H9 (cell line): ENCODE measurements at regions not wholly inside any gene's neighbourhood (a gene's known extent, or its start where the extent isn't known, plus 50 kb on each side); places are given as distances from the start of the nearest gene placed in this dataset.

Source experiments
- DNase-seq: peaks from one replicate; pipeline ENCODE4 v3.0.0-alpha.2; 2017
- H2AFZ ChIP-seq: one replicate; pipeline ENCODE4 v1.6.1; 2013; ENCODE audit warnings: mild to moderate bottlenecking, low read length, control low read depth, moderate library complexity
- H2AK5ac ChIP-seq: 2 replicates; pipeline ENCODE4 v1.6.1; 2013; ENCODE audit warnings: low read length, control low read depth, mixed read lengths; ENCODE audit not compliant: insufficient read length
- H2BK120ac ChIP-seq: one replicate; pipeline ENCODE4 v1.6.1; 2013; ENCODE audit warnings: low read depth, mild to moderate bottlenecking, low read length, control low read depth, inconsistent platforms; ENCODE audit not compliant: poor library complexity, severe bottlenecking
- H2BK12ac ChIP-seq: 2 replicates; pipeline ENCODE4 v1.6.1; 2013; ENCODE audit warnings: low read length, control low read depth, mixed read lengths, low read depth; ENCODE audit not compliant: insufficient read length
- H2BK15ac ChIP-seq: 2 replicates; pipeline ENCODE4 v1.6.1; 2013; ENCODE audit warnings: low read depth, low read length, control low read depth
- H2BK20ac ChIP-seq: one replicate; pipeline ENCODE4 v1.6.1; 2013; ENCODE audit warnings: low read depth, mild to moderate bottlenecking, low read length, control low read depth, inconsistent platforms; ENCODE audit not compliant: poor library complexity, severe bottlenecking
- H2BK5ac ChIP-seq: 2 replicates; pipeline ENCODE4 v1.6.1; 2013; ENCODE audit warnings: low read length, control low read depth, mixed read lengths; ENCODE audit not compliant: insufficient read length
- H3K14ac ChIP-seq: 2 replicates; pipeline ENCODE4 v1.6.1; 2013; ENCODE audit warnings: low read length, control low read depth; ENCODE audit not compliant: insufficient read depth
- H3K18ac ChIP-seq: 2 replicates; pipeline ENCODE4 v1.6.1; 2013; ENCODE audit warnings: low read depth, mild to moderate bottlenecking, mixed read lengths, low read length, control low read depth; ENCODE audit not compliant: insufficient read length
- H3K23ac ChIP-seq: 2 replicates; pipeline ENCODE4 v1.6.1; 2013; ENCODE audit warnings: low read length, control low read depth, mixed read lengths, low read depth; ENCODE audit not compliant: insufficient read length
- H3K23me2 ChIP-seq: 2 replicates; pipeline ENCODE4 v1.6.1; 2013; ENCODE audit warnings: low read depth, mild to moderate bottlenecking, mixed read lengths, low read length, control low read depth; ENCODE audit not compliant: insufficient read length, poor library complexity, severe bottlenecking
- H3K27ac ChIP-seq: 2 replicates; pipeline ENCODE4 v1.5.1; 2013; ENCODE audit warnings: low read length, control low read depth, mixed read lengths, low read depth; ENCODE audit not compliant: insufficient read length
- H3K27me3 ChIP-seq: 2 replicates; pipeline ENCODE4 v1.6.1; 2013; ENCODE audit warnings: low read length, control low read depth, inconsistent platforms; ENCODE audit not compliant: insufficient read depth
- H3K4ac ChIP-seq: 2 replicates; pipeline ENCODE4 v1.6.1; 2013; ENCODE audit warnings: low read depth, mild to moderate bottlenecking, control low read depth, inconsistent platforms, low read length, moderate library complexity
- H3K4me1 ChIP-seq: 2 replicates; pipeline ENCODE4 v1.6.1; 2013; ENCODE audit warnings: low read length, control low read depth, inconsistent platforms; ENCODE audit not compliant: insufficient read depth
- H3K4me2 ChIP-seq: 2 replicates; pipeline ENCODE4 v1.6.1; 2013; ENCODE audit warnings: low read length, control low read depth, mixed read lengths; ENCODE audit not compliant: insufficient read length, insufficient read depth
- H3K56ac ChIP-seq: 2 replicates; pipeline ENCODE4 v1.6.1; 2013; ENCODE audit warnings: low read depth, mild to moderate bottlenecking, mixed read lengths, low read length, control low read depth; ENCODE audit not compliant: insufficient read length
- H3K79me1 ChIP-seq: 2 replicates; pipeline ENCODE4 v1.6.1; 2013; ENCODE audit warnings: low read depth, mild to moderate bottlenecking, moderate library complexity, low read length, control low read depth, inconsistent platforms; ENCODE audit not compliant: insufficient read depth, poor library complexity, severe bottlenecking
- H3K79me2 ChIP-seq: 2 replicates; pipeline ENCODE4 v1.6.1; 2013; ENCODE audit warnings: low read length, control low read depth, inconsistent platforms; ENCODE audit not compliant: insufficient read depth
- H3K9ac ChIP-seq: 2 replicates; pipeline ENCODE4 v1.6.1; 2013; ENCODE audit warnings: low read length, control low read depth, mixed read lengths; ENCODE audit not compliant: insufficient read length; ENCODE audit errors: extremely low read depth
- H3K9me3 ChIP-seq: one replicate; pipeline ENCODE4 v1.6.1; 2013; ENCODE audit warnings: low read depth, low read length, inconsistent platforms; ENCODE audit not compliant: control insufficient read depth
- H3T11ph ChIP-seq: one replicate; pipeline ENCODE4 v1.6.1; 2013; ENCODE audit warnings: mild to moderate bottlenecking, low read length, control low read depth, inconsistent platforms
- H4K20me1 ChIP-seq: one replicate; pipeline ENCODE4 v1.6.1; 2013; ENCODE audit not compliant: control insufficient read depth, insufficient read length, insufficient read depth
- H4K5ac ChIP-seq: 2 replicates; pipeline ENCODE4 v1.6.1; 2013; ENCODE audit warnings: low read depth, mild to moderate bottlenecking, mixed read lengths, low read length, control low read depth; ENCODE audit not compliant: insufficient read length
- H4K8ac ChIP-seq: replicated peaks from 2 replicates; pipeline ENCODE4 v1.6.1; 2013; ENCODE audit warnings: low read length, control low read depth, mixed read lengths, low read depth; ENCODE audit not compliant: insufficient read length
- H4K91ac ChIP-seq: 2 replicates; pipeline ENCODE4 v1.6.1; 2013; ENCODE audit warnings: low read depth, mild to moderate bottlenecking, moderate library complexity, mixed read lengths, low read length, control low read depth; ENCODE audit not compliant: insufficient read length
- H3K27ac Mint-ChIP-seq, 3 experiments: 2 replicates in 2 of 3; 3 replicates in 1 of 3; pipeline ENCODE4 v1.8.0; 2020 to 2021; ENCODE audit warnings: mixed read lengths in 3 of 3, mild to moderate bottlenecking in 1 of 3, moderate library complexity in 1 of 3
- H3K27me3 Mint-ChIP-seq: 2 replicates; pipeline ENCODE4 v1.8.0; 2021; ENCODE audit warnings: low read depth, mild to moderate bottlenecking, moderate library complexity, mixed read lengths
- H3K36me3 Mint-ChIP-seq, 3 experiments: 2 replicates in 2 of 3; 3 replicates in 1 of 3; pipeline ENCODE4 v1.8.0; 2020 to 2021; ENCODE audit warnings: low read depth in 3 of 3, mixed read lengths in 3 of 3; ENCODE audit not compliant: insufficient read depth in 1 of 3
- H3K4me1 Mint-ChIP-seq, 2 experiments: 2 replicates each; pipeline ENCODE4 v1.8.0; 2020; ENCODE audit warnings: mixed read lengths in 2 of 2
- H3K4me3 Mint-ChIP-seq, 2 experiments: 2 replicates in 1 of 2; 3 replicates in 1 of 2; pipeline ENCODE4 v1.8.0; 2020 to 2021; ENCODE audit warnings: mild to moderate bottlenecking in 2 of 2, mixed read lengths in 2 of 2, moderate library complexity in 1 of 2
- H3K9me3 Mint-ChIP-seq, 2 experiments: 2 replicates in 1 of 2; 3 replicates in 1 of 2; pipeline ENCODE4 v1.8.0; 2020; ENCODE audit warnings: mild to moderate bottlenecking in 2 of 2, mixed read lengths in 2 of 2, moderate library complexity in 1 of 2
- TF ChIP-seq, protein P1 (sequence below): fragments of 200-600 bp; sonication (generic); conservative IDR thresholded peaks from 3 replicates; pipeline ENCODE4 v1.8.0; 2021; ENCODE audit warnings: antibody characterized with exemption, mild to moderate bottlenecking

GRCh38 chr5:111813537-111813936 is 56.5 kb upstream of the NREP start:
- Histone ChIP-seq H3K79me2 (no peaks in the 10 kb centered on the region), H3K27me3 (no peaks in the 10 kb centered on the region), H2BK15ac (no peak overlapping the region), H3K56ac (no peak overlapping the region), H3K14ac (no peak overlapping the region), H3K79me1 (no peaks in the 10 kb centered on the region), H3K4me2 (no peak overlapping the region), H3K27ac (no peak overlapping the region), H3K4me1 (no peaks in the 10 kb centered on the region; the same call in 1 of the 2 replicates), H2BK12ac (no peak overlapping the region), H4K20me1 (no peaks in the 10 kb centered on the region), H3T11ph (no peak overlapping the region), H3K18ac (no peak overlapping the region), H3K23ac (no peak overlapping the region), H2AFZ (no peak overlapping the region), H2BK20ac (no peak overlapping the region), H3K23me2 (no peaks in the 10 kb centered on the region), H2BK120ac (no peak overlapping the region), H4K8ac (no peak overlapping the region), H3K4ac (no peak overlapping the region), H3K9ac (no peak overlapping the region), H2BK5ac (no peak overlapping the region), H4K91ac (no peak overlapping the region), H4K5ac (no peak overlapping the region), H2AK5ac (no peak overlapping the region), H3K9me3 (no peaks in the 10 kb centered on the region)
- DNase-seq = no peak
- Mint-ChIP-seq H3K4me1 (peaks cover 0 to 3% of the 10 kb centered on the region in 2 experiments; a peak in 1 of 4 replicates), H3K27ac (no peak overlapping the region), H3K36me3 (peaks cover 0 to 4% (median 0%) of the 10 kb centered on the region in 3 experiments; a peak in 1 of 7 replicates), H3K9me3 (no peaks in the 10 kb centered on the region), H3K27me3 (no peaks in the 10 kb centered on the region), H3K4me3 (no peak overlapping the region)
- TF ChIP-seq, protein P1, sequence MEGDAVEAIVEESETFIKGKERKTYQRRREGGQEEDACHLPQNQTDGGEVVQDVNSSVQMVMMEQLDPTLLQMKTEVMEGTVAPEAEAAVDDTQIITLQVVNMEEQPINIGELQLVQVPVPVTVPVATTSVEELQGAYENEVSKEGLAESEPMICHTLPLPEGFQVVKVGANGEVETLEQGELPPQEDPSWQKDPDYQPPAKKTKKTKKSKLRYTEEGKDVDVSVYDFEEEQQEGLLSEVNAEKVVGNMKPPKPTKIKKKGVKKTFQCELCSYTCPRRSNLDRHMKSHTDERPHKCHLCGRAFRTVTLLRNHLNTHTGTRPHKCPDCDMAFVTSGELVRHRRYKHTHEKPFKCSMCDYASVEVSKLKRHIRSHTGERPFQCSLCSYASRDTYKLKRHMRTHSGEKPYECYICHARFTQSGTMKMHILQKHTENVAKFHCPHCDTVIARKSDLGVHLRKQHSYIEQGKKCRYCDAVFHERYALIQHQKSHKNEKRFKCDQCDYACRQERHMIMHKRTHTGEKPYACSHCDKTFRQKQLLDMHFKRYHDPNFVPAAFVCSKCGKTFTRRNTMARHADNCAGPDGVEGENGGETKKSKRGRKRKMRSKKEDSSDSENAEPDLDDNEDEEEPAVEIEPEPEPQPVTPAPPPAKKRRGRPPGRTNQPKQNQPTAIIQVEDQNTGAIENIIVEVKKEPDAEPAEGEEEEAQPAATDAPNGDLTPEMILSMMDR = no peak
